ENCODE measurements at regions not wholly inside any gene's neighbourhood (a gene's known extent, or its start where the extent isn't known, plus 50 kb on each side); places are given as distances from the start of the nearest gene placed in this dataset.

- no peak overlapping the region for H3K4me2 ChIP-seq (ENCODE audit: insufficient read depth, low read length)
- in situ Hi-C loops (cut with MboI): no loop called here
- intact Hi-C loops (cut with micrococcal nuclease): no loop called here
- ChIA-PET POLR2A (no interaction called here), CTCF (ENCODE audit: low intra/inter-chr PET ratio) (no interaction called here)
- no peaks in the 10 kb centered on the region; the same call in 1 of the 2 replicates for H3K9me3 ChIP-seq (replicated peaks; ENCODE audit: control insufficient read depth, insufficient read depth, low read depth, low read length)
- H3K27me3 ChIP-seq (ENCODE audit: control insufficient read depth in 2 of 2, insufficient read depth in 2 of 2, low read length in 2 of 2): no peaks in the 10 kb centered on the region
- BruUV-seq (replicated peaks): no TSS peak
- TF ChIP-seq PKNOX1 (IDR thresholded peaks at IDR 0.05) (no peak), RBM39 (optimal IDR thresholded peaks at IDR 0.05; ENCODE audit: low read depth, low read length) (no peak), HNRNPUL1 (IDR thresholded peaks at IDR 0.05; ENCODE audit: low read length) (no peak), PTRF (tag; IDR thresholded peaks at IDR 0.05) (no peak), LCOR (CRISPR knock-in tag; IDR thresholded peaks at IDR 0.05) (no peak), TOE1 (IDR thresholded peaks at IDR 0.05; ENCODE audit: borderline replicate concordance) (no peak), TOE1 (CRISPR knock-in tag; IDR thresholded peaks at IDR 0.05; ENCODE audit: borderline replicate concordance, low read depth) (no peak), MEF2D (tag; conservative IDR thresholded peaks at IDR 0.05; ENCODE audit: low read depth) (no peak), RUNX1 (IDR thresholded peaks at IDR 0.05; ENCODE audit: low read depth) (no peak), FOSL1 (tag; conservative IDR thresholded peaks at IDR 0.05) (no peak), XRCC5 (IDR thresholded peaks at IDR 0.05; ENCODE audit: low read depth, low read length) (no peak), CBX2 (IDR thresholded peaks at IDR 0.05; ENCODE audit: insufficient read depth, low read length, poor library complexity, severe bottlenecking) (no peak), BMI1 (IDR thresholded peaks at IDR 0.05; ENCODE audit: low read length) (no peak), ZNF197 (CRISPR knock-in tag; IDR thresholded peaks at IDR 0.05; ENCODE audit: low read depth) (no peak), ARID3B (CRISPR knock-in tag; IDR thresholded peaks at IDR 0.05; ENCODE audit: borderline replicate concordance) (no peak), ZNF431 (CRISPR knock-in tag; IDR thresholded peaks at IDR 0.05) (no peak), STAT6 (CRISPR knock-in tag; IDR thresholded peaks at IDR 0.05) (no peak)
- H3K36me3 ChIP-seq (ENCODE audit: control insufficient read depth, insufficient read depth, low read length): no peaks in the 10 kb centered on the region
- FAIRE-seq: no peak
- H3K4me1 ChIP-seq (replicated peaks in 1 of 2; ENCODE audit: control insufficient read depth in 2 of 2, insufficient read depth in 2 of 2, low read length in 2 of 2): no peaks in the 10 kb centered on the region
- no peak overlapping the region for H3K4me3 ChIP-seq
- H4K20me1 ChIP-seq (replicated peaks; ENCODE audit: control insufficient read depth, insufficient read depth, low read length): no peaks in the 10 kb centered on the region
- 0% methylated on average over 1 of the region's 1 CpG for WGBS (ENCODE audit: insufficient coverage, low coverage, missing lambda C conversion rate)
- no peaks in the 10 kb centered on the region for H3K79me2 ChIP-seq (ENCODE audit: control insufficient read depth, insufficient read depth, low read length)
- H3K27ac ChIP-seq (ENCODE audit: extremely low read depth, low read depth, low read length): no peak overlapping the region
- H2AFZ ChIP-seq (ENCODE audit: low read depth, low read length): no peak overlapping the region
- no peak for DNase-seq (ENCODE audit: extremely low read depth in 1 of 4, low spot score in 3 of 4)
- ATAC-seq: no peak
- no peaks in the 10 kb centered on the region for H3K9me1 ChIP-seq (ENCODE audit: control insufficient read depth, insufficient read depth, low read length)
- H3K9ac ChIP-seq (ENCODE audit: insufficient read depth in 1 of 2, low read depth in 2 of 2, low read length in 2 of 2): no peak overlapping the region
Measured at GRCh38 chr7:63071396-63071795, 927.3 kb upstream of the ZNF722 start.
